T1000 (cell line): ENCODE measurements at regions not wholly inside any gene's neighbourhood (a gene's known extent, or its start where the extent isn't known, plus 50 kb on each side); places are given as distances from the start of the nearest gene placed in this dataset.
"Not testable (repeated sequence)": the region's sequence is repeated elsewhere in the genome, so short reads cannot be mapped to it uniquely, and the experiment has no call there.

Experiments
- DNase-seq: peaks from one replicate; lab custom pipeline; 2025; ENCODE audit warnings: mixed read lengths; lab: John Stamatoyannopoulos, UW

DNA sequence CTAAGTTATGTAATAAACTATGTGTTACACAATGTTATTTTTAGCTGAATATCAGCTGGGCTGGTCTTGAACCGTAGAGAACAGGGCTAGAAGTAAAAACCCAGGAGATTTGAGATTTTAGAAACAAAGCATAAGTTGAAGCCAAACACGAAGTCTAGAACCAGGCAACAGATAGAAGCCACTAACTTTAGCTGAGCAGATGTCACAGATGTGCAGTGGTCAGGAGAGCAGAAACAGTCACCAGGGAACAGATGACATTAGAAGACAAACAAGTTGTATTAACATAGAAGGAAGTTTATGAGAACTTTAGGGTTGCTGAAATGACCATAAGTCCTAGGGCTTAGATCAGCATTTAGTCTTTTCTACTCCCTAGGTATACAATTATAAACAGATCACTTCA, 731.0 kb downstream of the ZNF385D start:
- DNase-seq, result no peak

DNA sequence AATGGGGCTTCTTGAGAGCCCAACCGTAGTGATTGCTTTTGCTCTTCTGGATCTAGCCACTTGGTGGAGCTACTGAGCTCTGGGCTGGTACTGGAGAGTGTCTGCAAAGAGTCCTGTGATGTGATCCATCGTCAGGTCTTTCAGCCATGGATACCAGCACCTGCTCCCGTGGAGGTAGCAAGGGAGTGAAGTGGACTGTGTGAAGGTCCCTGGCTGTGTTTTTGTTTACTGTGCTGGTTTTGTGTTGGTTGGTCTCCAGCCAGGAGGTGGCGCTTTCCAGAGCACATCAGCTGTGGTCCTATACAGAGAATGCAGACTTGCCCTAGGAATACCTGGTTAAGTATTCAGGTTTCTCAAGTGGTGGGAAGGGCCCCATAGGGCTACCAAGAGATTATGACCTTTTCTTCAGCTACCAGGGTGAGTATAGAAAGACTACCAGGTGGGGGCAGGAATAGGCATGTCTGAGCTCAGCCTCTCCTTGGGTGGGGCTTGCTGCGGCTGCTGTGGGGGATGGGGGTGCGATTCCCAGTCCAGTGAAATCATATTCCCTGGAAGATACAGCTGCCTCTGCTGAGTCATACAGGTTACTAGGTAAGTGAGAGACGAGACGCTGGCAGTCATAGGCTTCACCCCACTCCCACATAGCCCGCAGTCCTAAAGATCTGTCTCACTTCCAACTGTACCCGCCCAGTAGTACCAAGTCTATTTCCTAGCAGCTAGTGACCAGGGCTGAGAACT, 733.7 kb downstream of the ZNF385D start:
- DNase-seq, result no peak

DNA sequence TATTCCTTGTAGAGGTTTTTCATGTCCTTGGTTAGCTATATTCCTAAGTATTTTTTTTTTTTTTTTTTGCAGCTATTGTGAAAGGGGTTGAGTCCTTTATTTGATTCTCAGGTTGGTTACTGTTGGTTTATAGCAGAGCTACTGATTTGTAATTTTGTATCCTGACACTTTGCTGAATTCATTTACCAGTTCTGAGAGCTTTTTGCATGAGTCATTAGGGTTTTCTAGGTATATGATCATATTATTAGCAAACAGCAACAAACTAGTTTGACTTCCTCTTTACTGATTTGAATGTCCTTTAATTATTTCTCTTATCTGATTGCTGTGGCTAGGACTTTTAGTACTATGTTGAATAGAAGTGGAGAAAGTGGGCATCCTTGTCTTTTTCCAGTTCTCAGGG, 737.4 kb downstream of the ZNF385D start:
- no peak for DNase-seq

GRCh38 chr3:20999661-21000060, 751.3 kb downstream of the ZNF385D start:
- DNase-seq, result no peak

DNA sequence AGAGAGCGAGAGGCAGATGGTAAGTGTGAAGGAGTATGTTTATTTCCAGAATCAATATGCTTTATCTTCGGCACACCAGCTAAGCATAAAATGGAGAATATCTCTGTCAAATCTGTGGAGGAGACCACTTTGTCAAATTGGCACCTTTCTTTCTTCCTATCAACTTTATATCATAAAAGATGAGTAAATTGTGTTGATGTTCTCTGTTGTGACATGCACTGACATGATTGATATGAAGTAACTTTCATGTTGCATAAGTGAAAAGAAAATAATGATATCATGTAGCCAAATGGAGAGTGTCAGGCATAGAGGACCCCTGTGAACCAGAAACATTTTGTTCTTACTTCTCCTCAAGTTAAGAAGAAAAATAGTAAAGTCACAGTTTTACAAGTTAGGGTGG, 753.8 kb downstream of the ZNF385D start:
- DNase-seq, result no peak

- no peak for DNase-seq
Measured at GRCh38 chr3:20990896-20991295, 760.1 kb downstream of the ZNF385D start.

DNA sequence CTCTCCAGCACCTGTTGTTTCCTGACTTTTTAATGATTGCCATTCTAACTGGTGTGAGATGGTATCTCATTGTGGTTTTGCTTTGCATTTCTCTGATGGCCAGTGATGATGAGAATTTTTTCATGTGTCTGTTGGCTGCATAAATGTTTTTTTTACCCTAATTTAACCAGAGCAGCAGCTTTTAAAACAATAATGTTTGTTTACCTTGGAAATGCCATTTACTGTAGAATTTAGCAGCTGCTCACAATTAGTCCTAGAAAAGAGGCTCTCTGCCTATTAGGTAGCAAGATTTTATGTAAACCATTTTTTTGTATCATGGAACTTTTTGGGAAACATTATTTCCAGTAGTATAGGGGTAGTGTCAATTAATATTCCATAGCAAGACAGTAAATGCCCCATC, 761.4 kb downstream of the ZNF385D start:
- DNase-seq, result not testable (repeated sequence)

DNA sequence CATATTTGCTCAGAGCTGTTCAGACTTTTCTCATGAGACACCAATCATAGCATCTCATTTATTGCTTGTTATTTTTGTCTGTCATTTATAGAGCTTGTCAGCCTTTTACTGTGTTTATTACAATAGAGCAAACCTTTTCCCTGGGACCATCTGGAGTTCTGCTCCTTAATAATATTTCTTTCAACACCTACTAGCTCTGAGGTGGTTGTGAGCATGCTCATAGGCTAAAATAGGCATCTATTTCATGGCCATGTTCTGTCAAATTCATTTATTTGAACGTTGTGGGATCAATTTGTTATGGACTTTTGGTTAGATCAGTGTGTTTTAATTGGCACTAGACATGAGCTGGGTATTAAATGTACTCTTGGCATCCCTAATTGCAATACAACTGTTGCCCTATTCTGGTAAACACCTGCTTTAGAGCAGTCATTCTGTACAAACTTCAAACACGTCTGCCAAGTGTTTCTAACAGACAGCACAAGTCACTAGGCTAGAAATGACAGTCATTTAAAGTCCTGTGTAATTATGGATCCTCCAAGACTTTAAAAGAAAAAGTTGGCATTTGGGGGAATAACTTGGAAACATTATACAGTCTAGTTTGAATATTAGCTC, 766.3 kb downstream of the ZNF385D start:
- DNase-seq, result no peak

GRCh38 chr3:20975188-20975651, 775.8 kb downstream of the ZNF385D start:
- no peak for DNase-seq

DNA sequence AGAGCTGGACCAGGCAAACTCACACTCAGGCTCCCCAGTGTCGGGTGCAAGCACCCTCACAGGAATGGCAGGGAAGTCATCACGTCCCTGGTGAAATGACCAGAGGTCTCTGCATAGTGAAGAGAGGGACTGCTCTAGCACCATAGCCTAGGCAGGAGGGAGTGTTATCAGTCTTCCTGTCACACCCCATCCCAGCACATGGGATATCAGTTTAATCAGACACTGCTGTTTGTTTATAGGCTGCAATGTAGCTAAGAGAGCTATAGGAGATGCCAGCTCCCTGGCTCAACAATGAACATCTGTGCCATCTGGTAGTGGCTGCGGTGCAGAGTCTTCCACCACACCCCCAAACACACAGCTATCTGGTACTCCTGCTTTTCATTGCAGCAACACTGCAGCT, 776.6 kb downstream of the ZNF385D start:
- DNase-seq, result no peak

DNA sequence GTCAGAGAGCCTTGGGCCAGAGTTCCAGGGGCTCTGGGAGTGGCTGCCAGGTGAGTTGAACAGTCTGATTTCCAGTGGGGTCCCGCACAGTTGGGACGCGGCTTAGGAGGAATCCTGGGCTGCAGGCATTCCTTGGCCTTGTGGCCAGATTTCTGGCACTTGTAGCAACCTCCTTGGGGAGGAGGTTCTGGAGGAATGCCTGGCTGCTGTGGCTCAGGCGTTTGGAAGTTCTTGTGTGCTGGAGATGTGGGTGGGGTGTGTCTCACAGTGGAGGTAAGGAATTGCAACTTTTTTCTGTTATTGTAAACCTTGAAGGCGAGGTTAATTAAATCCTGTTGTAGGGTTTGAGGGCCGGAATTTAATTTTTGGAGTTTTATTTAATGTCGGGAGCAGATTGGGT, 780.2 kb downstream of the ZNF385D start:
- not testable (repeated sequence) for DNase-seq

GRCh38 chr3:20967485-20967884, 781.5 kb upstream of the SGO1 start:
- not testable (repeated sequence) for DNase-seq

- DNase-seq, result no peak
Measured at GRCh38 chr3:20958161-20958560, 772.2 kb upstream of the SGO1 start.

DNA sequence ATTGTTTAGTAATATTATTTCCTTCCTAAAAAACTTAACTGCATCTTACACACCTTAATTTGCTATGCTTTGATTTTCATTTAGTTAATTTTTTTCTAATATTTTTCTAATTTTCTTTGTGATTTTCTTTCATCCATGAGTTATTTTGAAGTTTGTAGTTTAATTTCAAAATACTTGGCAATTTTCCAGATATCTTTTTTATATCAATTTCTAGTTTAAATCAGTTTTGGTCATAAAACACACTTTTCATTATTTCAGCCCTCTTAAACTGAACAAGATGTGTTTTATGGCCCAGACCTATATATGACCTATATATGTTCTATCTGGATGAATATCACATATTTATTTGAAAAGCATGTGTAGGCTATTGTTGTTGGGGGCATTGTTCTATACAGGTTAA, 759.9 kb upstream of the SGO1 start:
- no peak for DNase-seq

DNA sequence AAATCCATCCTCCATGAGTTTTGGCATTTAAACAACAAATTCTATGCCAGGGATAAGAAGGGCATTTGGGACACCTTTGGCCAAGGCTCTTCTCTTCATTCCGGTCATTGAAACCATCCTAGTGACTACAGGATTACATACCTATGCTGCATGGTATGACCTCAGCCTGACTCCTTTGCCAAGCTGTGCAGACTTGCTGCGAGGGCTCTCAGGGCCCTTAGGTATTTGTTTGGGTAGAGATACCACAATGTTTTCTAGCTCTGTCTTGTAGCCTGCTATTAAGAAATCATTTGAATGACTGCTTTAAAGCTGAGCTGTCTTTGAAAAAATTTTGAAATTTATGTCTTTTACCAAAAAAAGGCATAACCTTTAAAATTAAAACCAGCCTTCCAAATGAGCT, 749.8 kb upstream of the SGO1 start:
- no peak for DNase-seq

DNA sequence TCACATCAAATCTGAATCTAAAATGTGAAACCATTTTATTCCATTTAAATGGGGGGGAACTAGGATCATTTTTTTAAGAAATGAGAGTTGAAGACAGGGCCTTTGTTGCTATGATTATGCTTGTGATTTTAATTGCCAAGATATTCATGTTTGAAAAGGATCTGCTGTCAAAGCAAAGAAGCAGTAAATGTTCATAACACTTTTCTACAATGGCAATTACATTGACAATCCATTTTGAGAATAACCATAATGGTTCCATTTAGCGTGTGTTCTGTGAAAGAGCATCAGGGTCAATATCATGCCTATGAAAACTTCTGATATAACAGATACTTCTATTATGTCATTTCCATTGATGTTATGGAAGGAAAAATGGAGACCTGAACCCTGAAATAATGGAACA, 745.8 kb upstream of the SGO1 start:
- DNase-seq, result no peak

- no peak for DNase-seq
Measured at GRCh38 chr3:20930034-20930433, 744.0 kb upstream of the SGO1 start.

GRCh38 chr3:20924646-20925385, 738.8 kb upstream of the SGO1 start:
- no peak for DNase-seq

GRCh38 chr3:20921112-20921511, 735.1 kb upstream of the SGO1 start:
- DNase-seq, result not testable (repeated sequence)

- DNase-seq, result no peak
Measured at GRCh38 chr3:20916951-20917606, 731.1 kb upstream of the SGO1 start.

- no peak for DNase-seq
Measured at GRCh38 chr3:20914310-20914709, 728.3 kb upstream of the SGO1 start.

DNA sequence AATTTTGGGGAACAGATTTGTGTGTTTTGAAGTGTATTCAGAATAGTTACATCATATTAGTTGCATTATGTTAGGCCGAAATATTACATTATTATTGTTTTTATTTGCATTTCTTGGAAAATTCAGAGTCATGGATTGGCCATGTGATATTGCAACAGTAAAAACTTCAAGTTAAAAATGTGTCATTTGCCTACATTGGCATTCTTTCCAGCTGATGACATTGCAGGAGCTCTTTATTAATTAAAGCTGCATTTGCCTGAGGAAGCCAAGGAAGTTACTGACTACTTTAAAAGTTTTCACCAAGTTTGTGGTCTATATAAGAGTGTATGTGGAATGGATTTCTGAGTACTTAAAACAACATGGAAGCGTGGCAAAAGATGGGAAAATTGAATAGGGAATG, 726.4 kb upstream of the SGO1 start:
- no peak for DNase-seq

- no peak for DNase-seq
Measured at GRCh38 chr3:20909511-20909910, 723.5 kb upstream of the SGO1 start.
